Prostate gland (tissue), 2 donors: ENCODE measurements at regions not wholly inside any gene's neighbourhood (a gene's known extent, or its start where the extent isn't known, plus 50 kb on each side); places are given as distances from the start of the nearest gene placed in this dataset.

Experiments
- DNase-seq: peaks from one replicate; pipeline ENCODE4 v3.0.0-alpha.2; 2019; ENCODE audit warnings: low spot score
- H3K27ac ChIP-seq, 2 donors: fragments of 200-600 bp; sonication (generic); 2 replicates each; pipeline ENCODE4 v1.5.1; 2017 to 2019
- H3K27me3 ChIP-seq: fragments of 200-600 bp; sonication (generic); replicated peaks from 2 replicates; pipeline ENCODE4 v1.5.1; 2019; ENCODE audit not compliant: insufficient read depth
- H3K36me3 ChIP-seq, 2 donors: fragments of 200-600 bp; sonication (generic); 1 replicate in 1 of 2; 2 replicates in 1 of 2; pipeline versions ENCODE4 v1.5.1 to v1.8.1; 2017 to 2019
- H3K4me1 ChIP-seq: fragments of 200-600 bp; sonication (generic); replicated peaks from 2 replicates; pipeline ENCODE4 v1.5.1; 2019
- H3K4me3 ChIP-seq, 2 donors: fragments of 200-600 bp; sonication (generic); 2 replicates each; pipeline ENCODE4 v1.5.1; 2017 to 2019
- H3K9me3 ChIP-seq: fragments of 200-600 bp; sonication (generic); 2 replicates; pipeline ENCODE4 v1.5.1; 2017
- CTCF ChIP-seq, 4 experiments: fragments of 200-600 bp in 2 of 4; fragments of 450-650 bp in 2 of 4; sonication (generic) in 2 of 4; IDR thresholded peaks; 1 replicate in 3 of 4; 2 replicates in 1 of 4; pipeline ENCODE4 v1.5.1; 2016 to 2019; ENCODE audit warnings: antibody characterized with exemption in 4 of 4, mild to moderate bottlenecking in 2 of 4, moderate library complexity in 2 of 4
- POLR2A ChIP-seq: fragments of 450-650 bp; IDR thresholded peaks from one replicate; pipeline ENCODE4 v1.6.1; 2016; ENCODE audit warnings: antibody characterized with exemption, mild to moderate bottlenecking
- POLR2AphosphoS5 ChIP-seq: sonication (generic); formaldehyde crosslinking; IDR thresholded peaks from one replicate; pipeline ENCODE4 v1.6.1; 2017; ENCODE audit warnings: antibody characterized with exemption
- WGBS: methylation state at CpG from one replicate; pipeline ENCODE4 v1.1.5; 2018; 5-methylcytosine and 5-hydroxymethylcytosine counted together
- intact Hi-C: fragments of 100-400 bp; cut with DNase I; formaldehyde crosslinking; loops from one replicate; pipeline ENCODE4 v1.14.2; 2022

GRCh38 chr15:25624504-25625177 lies 185.8 kb upstream of the UBE3A start:
- no peak overlapping the region for H3K27ac ChIP-seq
- 83% methylated on average over 11 of the region's 11 CpGs for WGBS
- H3K9me3 ChIP-seq, result no peaks in the 10 kb centered on the region
- DNase-seq, result no peak
- no peaks in the 10 kb centered on the region for H3K4me1 ChIP-seq
- no peak overlapping the region for H3K4me3 ChIP-seq
- H3K27me3 ChIP-seq, result no peaks in the 10 kb centered on the region
- intact Hi-C loops, result no loop called here
- H3K36me3 ChIP-seq, result no peaks in the 10 kb centered on the region
- no peak for TF ChIP-seq CTCF (IDR thresholded peaks at IDR 0.05)
- no peak for TF ChIP-seq POLR2AphosphoS5
- TF ChIP-seq POLR2A, result no peak

- Histone ChIP-seq H3K36me3 (no peaks in the 10 kb centered on the region), H3K9me3 (no peaks in the 10 kb centered on the region), H3K27ac (no peak overlapping the region), H3K27me3 (no peaks in the 10 kb centered on the region), H3K4me3 (no peak overlapping the region), H3K4me1 (no peaks in the 10 kb centered on the region)
- WGBS, result 59% methylated on average over 5 of the region's 5 CpGs
- no peak for DNase-seq
- intact Hi-C loops, result no loop called here
- TF ChIP-seq POLR2AphosphoS5, result no peak
- TF ChIP-seq CTCF (IDR thresholded peaks at IDR 0.05), result no peak
- TF ChIP-seq POLR2A, result no peak
These were observed 184.9 kb upstream of the UBE3A start for GRCh38 chr15:25623708-25624107.

- no peaks in the 10 kb centered on the region for H3K27me3 ChIP-seq
- no peaks in the 10 kb centered on the region for H3K4me1 ChIP-seq
- H3K36me3 ChIP-seq, result no peaks in the 10 kb centered on the region
- DNase-seq, result no peak
- no peak overlapping the region for H3K4me3 ChIP-seq
- WGBS, result 90% methylated on average over 4 of the region's 4 CpGs
- no peak overlapping the region for H3K27ac ChIP-seq
- intact Hi-C loops, result no loop called here
- no peaks in the 10 kb centered on the region for H3K9me3 ChIP-seq
- TF ChIP-seq POLR2A, result no peak
These were observed 181.6 kb upstream of the UBE3A start for GRCh38 chr15:25620466-25620865.

GRCh38 chr15:25619761-25620160 lies 180.9 kb upstream of the UBE3A start:
- no peak for DNase-seq
- intact Hi-C loops, result no loop called here
- Histone ChIP-seq H3K4me1 (no peaks in the 10 kb centered on the region), H3K27ac (no peak overlapping the region), H3K36me3 (no peaks in the 10 kb centered on the region), H3K4me3 (no peak overlapping the region), H3K27me3 (no peaks in the 10 kb centered on the region), H3K9me3 (no peaks in the 10 kb centered on the region)
- WGBS, result 83% methylated on average over 9 of the region's 9 CpGs
- TF ChIP-seq POLR2A, result no peak
- TF ChIP-seq POLR2AphosphoS5, result no peak
- no peak for TF ChIP-seq CTCF (IDR thresholded peaks at IDR 0.05)

GRCh38 chr15:25619076-25619475 lies 180.3 kb upstream of the UBE3A start:
- intact Hi-C loops, result no loop called here
- H3K4me3 ChIP-seq, result no peak overlapping the region
- DNase-seq, result no peak
- TF ChIP-seq POLR2AphosphoS5, result no peak
- no peak for TF ChIP-seq POLR2A
- TF ChIP-seq CTCF (IDR thresholded peaks at IDR 0.05), result no peak
- H3K27ac ChIP-seq, result no peak overlapping the region
- whole genome bisulfite sequencing, result 69% methylated on average over 9 of the region's 9 CpGs
- H3K9me3 ChIP-seq, result no peaks in the 10 kb centered on the region
- no peaks in the 10 kb centered on the region for H3K4me1 ChIP-seq
- H3K27me3 ChIP-seq, result no peaks in the 10 kb centered on the region
- no peaks in the 10 kb centered on the region for H3K36me3 ChIP-seq
